Adrenal gland (tissue), 9 donors: ENCODE measurements at regions not wholly inside any gene's neighbourhood (a gene's known extent, or its start where the extent isn't known, plus 50 kb on each side); places are given as distances from the start of the nearest gene placed in this dataset.

Experiments
- DNase-seq, 7 donors: peaks; one replicate each; pipeline ENCODE4 v3.0.0-alpha.2; 2019 to 2020
- H3K27ac ChIP-seq, 5 donors: fragments of 200-600 bp; sonication (generic) in 4 of 5; 1 replicate in 3 of 5; 2 replicates in 2 of 5; pipeline versions ENCODE4 v1.5.1 to v1.8.0; 2016 to 2020; ENCODE audit warnings: mild to moderate bottlenecking in 1 of 5
- H3K27me3 ChIP-seq: fragments of 200-600 bp; 2 replicates; pipeline ENCODE4 v1.8.0; 2021
- H3K36me3 ChIP-seq, 2 donors: fragments of 200-600 bp; replicated peaks in 1 of 2; 1 replicate in 1 of 2; 2 replicates in 1 of 2; pipeline versions ENCODE4 v1.5.1 to v1.8.0; 2018 to 2022
- H3K4me1 ChIP-seq, 2 donors: fragments of 200-600 bp; replicated peaks in 1 of 2; 1 replicate in 1 of 2; 2 replicates in 1 of 2; pipeline versions ENCODE4 v1.5.1 to v1.8.0; 2018 to 2021
- H3K4me3 ChIP-seq, 4 donors: fragments of 200-600 bp; sonication (generic) in 3 of 4; one replicate each; pipeline ENCODE4 v1.5.1; 2016 to 2018
- H3K9me3 ChIP-seq, 3 donors: fragments of 200-600 bp; sonication (generic) in 1 of 3; replicated peaks in 1 of 3; 1 replicate in 2 of 3; 2 replicates in 1 of 3; pipeline versions ENCODE4 v1.5.1 to v1.8.0; 2016 to 2021
- CTCF ChIP-seq, 6 experiments: fragments of 450-650 bp in 4 of 6; fragments of 200-600 bp in 2 of 6; sonication (generic) in 1 of 6; IDR thresholded peaks; 1 replicate in 5 of 6; 2 replicates in 1 of 6; pipeline versions ENCODE4 v1.5.1 to v1.8.0; 2016 to 2021; ENCODE audit warnings: antibody characterized with exemption in 6 of 6, mild to moderate bottlenecking in 2 of 6, moderate library complexity in 1 of 6
- POLR2A ChIP-seq, 2 donors: fragments of 450-650 bp; IDR thresholded peaks; one replicate each; pipeline ENCODE4 v1.6.1; 2017; ENCODE audit warnings: antibody characterized with exemption in 2 of 2, mild to moderate bottlenecking in 2 of 2, moderate library complexity in 1 of 2
- WGBS, 4 donors: extraction: QIAGEN DNeasy Blood & Tissue Kit in 2 of 4; methylation state at CpG; one replicate each; pipeline versions ENCODE4 v1.1.5 to v1.1.7; 2013 to 2017; 5-methylcytosine and 5-hydroxymethylcytosine counted together
- intact Hi-C, 2 donors: fragments of 100-400 bp; cut with DNase I; formaldehyde crosslinking; loops; one replicate each; pipeline versions ENCODE4 v1.14.1 to v1.15.0; 2022 to 2023
- donor health status: healthy with polysubstance abuse.
- donor health status: Bipolar disorder and iron deficiency.
- donor health status: DM: yes; HTN: yes; CAD: no.
- donor health status: DM: no; HTN: no; CAD: no.
- donor health status: DM: no; HTN: no; CAD: no.

- no peak overlapping the region for H3K27ac ChIP-seq
- H3K27me3 ChIP-seq, result no peaks in the 10 kb centered on the region
- WGBS, 4 donors, result 65 to 90% (median 79%) methylated on average over 1 of the region's 1 CpG
- TF ChIP-seq CTCF (IDR thresholded peaks at IDR 0.05) (no peak), POLR2A (IDR thresholded peaks at IDR 0.05) (no peak)
- no peak overlapping the region for H3K4me3 ChIP-seq
- H3K4me1 ChIP-seq, result no peaks in the 10 kb centered on the region
- no peak for DNase-seq
- intact Hi-C loops, result no loop called here
- H3K36me3 ChIP-seq, result no peaks in the 10 kb centered on the region
- no peaks in the 10 kb centered on the region for H3K9me3 ChIP-seq
Observed at GRCh38 chr5:105565531-105565930, 2002.9 kb upstream of the NUDT12 start.

- WGBS, 4 donors, result 76 to 87% (median 85%) methylated on average over 4 to 8 of the region's 8 CpGs
- no peak for TF ChIP-seq POLR2A (IDR thresholded peaks at IDR 0.05)
- TF ChIP-seq CTCF (IDR thresholded peaks at IDR 0.05), result no peak
- Histone ChIP-seq H3K4me3 (no peak overlapping the region), H3K27me3 (no peaks in the 10 kb centered on the region), H3K4me1 (no peaks in the 10 kb centered on the region), H3K27ac (no peak overlapping the region), H3K36me3 (no peaks in the 10 kb centered on the region), H3K9me3 (no peaks in the 10 kb centered on the region)
- DNase-seq, result no peak
- intact Hi-C loops, result no loop called here
Observed at GRCh38 chr5:105563842-105564241, 2001.3 kb upstream of the NUDT12 start.

- no peak overlapping the region for H3K27ac ChIP-seq
- no peaks in the 10 kb centered on the region for H3K4me1 ChIP-seq
- no peaks in the 10 kb centered on the region for H3K36me3 ChIP-seq
- intact Hi-C loops, result no loop called here
- H3K9me3 ChIP-seq, result no peaks in the 10 kb centered on the region
- no peak for DNase-seq
- H3K27me3 ChIP-seq, result no peaks in the 10 kb centered on the region
- no peak overlapping the region for H3K4me3 ChIP-seq
- WGBS, 4 donors, result 86 to 87% (median 86%) methylated on average over 4 of the region's 4 CpGs
- no peak for TF ChIP-seq CTCF (IDR thresholded peaks at IDR 0.05)
- no peak for TF ChIP-seq POLR2A (IDR thresholded peaks at IDR 0.05)
Observed at GRCh38 chr5:105554568-105555169, 1992.1 kb upstream of the NUDT12 start.

GRCh38 chr5:105544300-105544699 lies 1981.7 kb upstream of the NUDT12 start:
- Histone ChIP-seq H3K9me3 (no peaks in the 10 kb centered on the region), H3K4me1 (no peaks in the 10 kb centered on the region), H3K27ac (no peak overlapping the region), H3K4me3 (no peak overlapping the region), H3K27me3 (no peaks in the 10 kb centered on the region), H3K36me3 (no peaks in the 10 kb centered on the region)
- no peak for DNase-seq
- WGBS, 4 donors, result 57 to 69% (median 65%) methylated on average over 1 of the region's 1 CpG
- intact Hi-C loops, result no loop called here
- TF ChIP-seq POLR2A (IDR thresholded peaks at IDR 0.05) (no peak), CTCF (IDR thresholded peaks at IDR 0.05) (no peak)
